MM.1S (cell line): ENCODE measurements at regions not wholly inside any gene's neighbourhood (a gene's known extent, or its start where the extent isn't known, plus 50 kb on each side); places are given as distances from the start of the nearest gene placed in this dataset.

Experiments
- DNase-seq: peaks from one replicate; pipeline ENCODE4 v3.0.0-alpha.2; 2015
- H2AFZ ChIP-seq: fragments of 300-600 bp; sonication (generic); 2 replicates; pipeline ENCODE4 v1.6.0; 2016; ENCODE audit warnings: antibody characterized with exemption, low read length
- H3F3A ChIP-seq: fragments of 300-600 bp; sonication (generic); 2 replicates; pipeline ENCODE4 v1.6.1; 2016; ENCODE audit warnings: mild to moderate bottlenecking, antibody characterized with exemption, low read length, moderate library complexity, mixed read lengths; ENCODE audit not compliant: insufficient read depth
- H3K27ac ChIP-seq: fragments of 300-600 bp; sonication (generic); 2 replicates; pipeline ENCODE4 v1.5.1; 2016; ENCODE audit warnings: mild to moderate bottlenecking, low read length
- H3K27me3 ChIP-seq: fragments of 300-600 bp; sonication (generic); replicated peaks from 2 replicates; pipeline ENCODE4 v1.6.0; 2016; ENCODE audit warnings: low read length; ENCODE audit not compliant: insufficient read depth
- H3K36me3 ChIP-seq: fragments of 300-600 bp; sonication (generic); replicated peaks from 2 replicates; pipeline ENCODE4 v1.6.1; 2016; ENCODE audit warnings: mild to moderate bottlenecking, low read length, mixed read lengths; ENCODE audit not compliant: insufficient read depth
- H3K4me1 ChIP-seq: fragments of 300-600 bp; sonication (generic); 2 replicates; pipeline ENCODE4 v1.6.1; 2016; ENCODE audit warnings: low read length, mixed read lengths
- H3K4me2 ChIP-seq: fragments of 300-600 bp; sonication (generic); 2 replicates; pipeline ENCODE4 v1.6.0; 2016; ENCODE audit warnings: low read depth, low read length
- H3K4me3 ChIP-seq: fragments of 300-600 bp; sonication (generic); 2 replicates; pipeline ENCODE4 v1.5.1; 2016; ENCODE audit warnings: low read length, mixed read lengths
- H3K79me2 ChIP-seq: fragments of 300-600 bp; sonication (generic); 2 replicates; pipeline ENCODE4 v1.6.1; 2016; ENCODE audit warnings: mixed run types, low read length, mixed read lengths
- H3K9ac ChIP-seq: fragments of 300-600 bp; sonication (generic); 2 replicates; pipeline ENCODE4 v1.6.1; 2016; ENCODE audit warnings: low read length, mixed read lengths
- H3K9me2 ChIP-seq: fragments of 300-600 bp; sonication (generic); replicated peaks from 2 replicates; pipeline ENCODE4 v1.6.1; 2016; ENCODE audit warnings: mild to moderate bottlenecking, low read length, mixed read lengths; ENCODE audit not compliant: insufficient read depth
- H3K9me3 ChIP-seq: fragments of 300-600 bp; sonication (generic); replicated peaks from 2 replicates; pipeline ENCODE4 v1.6.1; 2016; ENCODE audit warnings: mild to moderate bottlenecking, low read length, mixed read lengths; ENCODE audit not compliant: insufficient read depth
- H4K20me1 ChIP-seq: fragments of 300-600 bp; sonication (generic); 2 replicates; pipeline ENCODE4 v1.6.1; 2016; ENCODE audit warnings: mild to moderate bottlenecking, low read length, moderate library complexity, mixed read lengths; ENCODE audit not compliant: insufficient read depth
- EZH2 ChIP-seq: fragments of 300-600 bp; sonication (generic); optimal IDR thresholded peaks from 2 replicates; pipeline ENCODE3; 2017; ENCODE audit warnings: low read depth, mild to moderate bottlenecking, antibody characterized with exemption, low read length, mixed read lengths
- EZH2phosphoT487 ChIP-seq: fragments of 300-600 bp; sonication (generic); IDR thresholded peaks from 2 replicates; pipeline ENCODE4 v1.6.1; 2018; ENCODE audit warnings: antibody characterized with exemption, low read length
- TF ChIP-seq, protein P1 (sequence below): fragments of 300-600 bp; sonication (generic); IDR thresholded peaks from 2 replicates; pipeline ENCODE4 v1.5.1; 2016; ENCODE audit warnings: antibody characterized with exemption, low read length, mixed read lengths

DNA sequence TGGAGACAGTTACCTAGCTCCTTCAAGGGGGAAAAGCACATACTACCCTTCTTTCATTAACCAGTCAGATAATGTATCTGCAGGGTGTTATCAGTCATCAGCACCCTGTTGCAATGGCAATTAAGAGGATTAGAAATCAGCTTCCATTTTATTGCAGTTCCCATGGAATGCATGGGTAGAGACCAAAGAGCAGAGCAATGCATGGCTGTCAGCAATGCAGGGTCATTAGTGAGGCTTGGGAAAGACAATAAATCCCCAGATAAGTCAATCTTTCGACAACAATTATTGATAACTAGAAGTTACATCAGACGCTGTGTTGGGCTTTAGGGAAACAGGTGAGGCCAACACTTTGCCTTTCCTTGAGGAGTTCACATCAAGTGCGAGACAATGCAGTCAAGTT lies 150.9 kb downstream of the MAFB start:
- Histone ChIP-seq H3K27ac (no peak overlapping the region), H2AFZ (no peak overlapping the region)
- no peak for TF ChIP-seq EZH2
- no peak for TF ChIP-seq EZH2phosphoT487
- TF ChIP-seq, protein P1, sequence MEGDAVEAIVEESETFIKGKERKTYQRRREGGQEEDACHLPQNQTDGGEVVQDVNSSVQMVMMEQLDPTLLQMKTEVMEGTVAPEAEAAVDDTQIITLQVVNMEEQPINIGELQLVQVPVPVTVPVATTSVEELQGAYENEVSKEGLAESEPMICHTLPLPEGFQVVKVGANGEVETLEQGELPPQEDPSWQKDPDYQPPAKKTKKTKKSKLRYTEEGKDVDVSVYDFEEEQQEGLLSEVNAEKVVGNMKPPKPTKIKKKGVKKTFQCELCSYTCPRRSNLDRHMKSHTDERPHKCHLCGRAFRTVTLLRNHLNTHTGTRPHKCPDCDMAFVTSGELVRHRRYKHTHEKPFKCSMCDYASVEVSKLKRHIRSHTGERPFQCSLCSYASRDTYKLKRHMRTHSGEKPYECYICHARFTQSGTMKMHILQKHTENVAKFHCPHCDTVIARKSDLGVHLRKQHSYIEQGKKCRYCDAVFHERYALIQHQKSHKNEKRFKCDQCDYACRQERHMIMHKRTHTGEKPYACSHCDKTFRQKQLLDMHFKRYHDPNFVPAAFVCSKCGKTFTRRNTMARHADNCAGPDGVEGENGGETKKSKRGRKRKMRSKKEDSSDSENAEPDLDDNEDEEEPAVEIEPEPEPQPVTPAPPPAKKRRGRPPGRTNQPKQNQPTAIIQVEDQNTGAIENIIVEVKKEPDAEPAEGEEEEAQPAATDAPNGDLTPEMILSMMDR = no peak

DNA sequence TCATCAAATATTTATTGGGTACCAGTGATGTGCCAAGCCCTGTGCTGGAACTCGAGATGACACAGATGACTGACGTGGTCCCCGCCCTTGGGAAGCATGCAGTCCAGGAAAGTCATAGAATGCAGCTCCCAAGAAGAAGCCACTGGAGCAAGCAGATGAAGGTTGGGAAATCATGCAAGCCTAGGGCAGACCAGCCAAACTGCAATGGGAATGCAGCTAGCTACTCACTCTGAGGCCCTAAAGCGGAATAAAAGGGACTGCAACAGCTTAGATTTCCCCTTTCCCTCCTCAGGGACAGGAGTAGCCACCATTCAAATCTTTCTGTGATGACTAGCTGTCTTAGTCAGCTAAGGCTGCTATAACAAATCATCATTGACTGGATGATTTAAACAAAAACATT lies 152.2 kb downstream of the MAFB start:
- H3K27me3 ChIP-seq = no peaks in the 10 kb centered on the region
- H3K9me3 ChIP-seq = no peaks in the 10 kb centered on the region
- no peaks in the 10 kb centered on the region for H3K36me3 ChIP-seq
- H3K27ac ChIP-seq = no peak overlapping the region
- no peaks in the 10 kb centered on the region for H4K20me1 ChIP-seq
- no peaks in the 10 kb centered on the region for H3K9me2 ChIP-seq
- no peak for DNase-seq
- H3K79me2 ChIP-seq = no peaks in the 10 kb centered on the region
- H3K4me2 ChIP-seq = no peak overlapping the region
- no peak overlapping the region for H3K9ac ChIP-seq
- TF ChIP-seq EZH2phosphoT487 (no peak), EZH2 (no peak)
- TF ChIP-seq, protein P1 = no peak
- H3K4me3 ChIP-seq = no peak overlapping the region
- no peaks in the 10 kb centered on the region for H3K4me1 ChIP-seq
- H2AFZ ChIP-seq = no peak overlapping the region
- H3F3A ChIP-seq = no peaks in the 10 kb centered on the region

More for the DNA sequence above, 150.9 kb downstream of the MAFB start:
- Histone ChIP-seq H3K79me2 (no peaks in the 10 kb centered on the region), H4K20me1 (no peaks in the 10 kb centered on the region), H3K4me2 (no peak overlapping the region), H3K9ac (no peak overlapping the region), H3K36me3 (no peaks in the 10 kb centered on the region), H3F3A (no peaks in the 10 kb centered on the region), H3K27me3 (no peaks in the 10 kb centered on the region), H3K4me1 (no peaks in the 10 kb centered on the region), H3K9me2 (no peaks in the 10 kb centered on the region), H3K4me3 (no peak overlapping the region), H3K9me3 (no peaks in the 10 kb centered on the region)
- DNase-seq = no peak

DNA sequence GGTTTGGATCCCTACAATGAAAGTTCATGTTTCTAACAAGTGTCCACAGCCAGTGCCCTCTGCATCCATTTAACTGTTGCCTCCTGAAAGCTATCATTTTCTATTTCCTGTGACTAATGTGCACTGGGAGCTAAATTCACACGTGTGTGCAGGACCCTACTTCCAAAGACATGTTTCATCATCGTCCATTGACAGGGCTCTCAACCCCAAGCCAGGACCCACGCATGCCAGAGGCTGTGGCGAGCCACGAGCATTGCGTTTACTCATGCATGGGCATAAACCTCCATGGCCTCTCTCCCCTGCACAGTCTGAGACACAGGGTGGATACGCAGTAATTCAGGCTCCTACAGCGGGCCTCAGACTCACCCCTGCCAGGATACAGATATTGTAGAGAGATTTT lies 153.2 kb downstream of the MAFB start:
- Histone ChIP-seq H3K9me3 (no peaks in the 10 kb centered on the region), H3K4me2 (no peak overlapping the region), H2AFZ (no peak overlapping the region), H3K27ac (no peak overlapping the region), H3K36me3 (no peaks in the 10 kb centered on the region), H3F3A (no peaks in the 10 kb centered on the region), H4K20me1 (no peaks in the 10 kb centered on the region), H3K4me1 (no peaks in the 10 kb centered on the region), H3K9me2 (no peaks in the 10 kb centered on the region), H3K9ac (no peak overlapping the region), H3K79me2 (no peaks in the 10 kb centered on the region), H3K4me3 (no peak overlapping the region), H3K27me3 (no peaks in the 10 kb centered on the region)
- TF ChIP-seq, protein P1 = no peak
- no peak for TF ChIP-seq EZH2phosphoT487
- no peak for TF ChIP-seq EZH2
- DNase-seq = no peak
